BE2C (cell line): ENCODE measurements at regions not wholly inside any gene's neighbourhood (a gene's known extent, or its start where the extent isn't known, plus 50 kb on each side); places are given as distances from the start of the nearest gene placed in this dataset.

Source experiments
- DNase-seq: peaks from one replicate; pipeline ENCODE4 v3.0.0-alpha.2; 2020
- H3K27me3 ChIP-seq: fragments of 250-450 bp; sonication (Bioruptor Pico); 2 replicates; pipeline ENCODE4 v1.5.1; 2020; ENCODE audit warnings: mild to moderate bottlenecking
- H3K36me3 ChIP-seq: fragments of 250-450 bp; sonication (Bioruptor Pico); 2 replicates; pipeline ENCODE4 v1.5.1; 2020; ENCODE audit warnings: mild to moderate bottlenecking
- H3K4me1 ChIP-seq: fragments of 250-450 bp; sonication (Bioruptor Pico); 2 replicates; pipeline ENCODE4 v1.5.1; 2020
- H3K4me3 ChIP-seq: 2 replicates; pipeline ENCODE4 v1.5.1; 2011; ENCODE audit warnings: low read depth, low read length
- H3K9me3 ChIP-seq: fragments of 250-450 bp; sonication (Bioruptor Pico); 2 replicates; pipeline ENCODE4 v1.5.1; 2020
- TF ChIP-seq, protein P1 (sequence below): IDR thresholded peaks from 2 replicates; pipeline ENCODE4 v1.5.1; 2012; ENCODE audit warnings: mild to moderate bottlenecking, low read depth, low read length

- Histone ChIP-seq H3K4me1 (no peaks in the 10 kb centered on the region), H3K27me3 (no peaks in the 10 kb centered on the region), H3K36me3 (no peaks in the 10 kb centered on the region), H3K4me3 (no peak overlapping the region), H3K9me3 (no peaks in the 10 kb centered on the region)
- DNase-seq = no peak
- TF ChIP-seq, protein P1, sequence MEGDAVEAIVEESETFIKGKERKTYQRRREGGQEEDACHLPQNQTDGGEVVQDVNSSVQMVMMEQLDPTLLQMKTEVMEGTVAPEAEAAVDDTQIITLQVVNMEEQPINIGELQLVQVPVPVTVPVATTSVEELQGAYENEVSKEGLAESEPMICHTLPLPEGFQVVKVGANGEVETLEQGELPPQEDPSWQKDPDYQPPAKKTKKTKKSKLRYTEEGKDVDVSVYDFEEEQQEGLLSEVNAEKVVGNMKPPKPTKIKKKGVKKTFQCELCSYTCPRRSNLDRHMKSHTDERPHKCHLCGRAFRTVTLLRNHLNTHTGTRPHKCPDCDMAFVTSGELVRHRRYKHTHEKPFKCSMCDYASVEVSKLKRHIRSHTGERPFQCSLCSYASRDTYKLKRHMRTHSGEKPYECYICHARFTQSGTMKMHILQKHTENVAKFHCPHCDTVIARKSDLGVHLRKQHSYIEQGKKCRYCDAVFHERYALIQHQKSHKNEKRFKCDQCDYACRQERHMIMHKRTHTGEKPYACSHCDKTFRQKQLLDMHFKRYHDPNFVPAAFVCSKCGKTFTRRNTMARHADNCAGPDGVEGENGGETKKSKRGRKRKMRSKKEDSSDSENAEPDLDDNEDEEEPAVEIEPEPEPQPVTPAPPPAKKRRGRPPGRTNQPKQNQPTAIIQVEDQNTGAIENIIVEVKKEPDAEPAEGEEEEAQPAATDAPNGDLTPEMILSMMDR = no peak
These were observed 480.9 kb upstream of the CD180 start for GRCh38 chr5:67677422-67677970.

- no peak for DNase-seq
- H3K4me3 ChIP-seq = no peak overlapping the region
- no peaks in the 10 kb centered on the region for H3K36me3 ChIP-seq
- TF ChIP-seq, protein P1 = no peak
- no peaks in the 10 kb centered on the region for H3K4me1 ChIP-seq
- H3K9me3 ChIP-seq = no peaks in the 10 kb centered on the region
- H3K27me3 ChIP-seq = no peaks in the 10 kb centered on the region
These were observed 480.3 kb upstream of the CD180 start for GRCh38 chr5:67676863-67677262.

DNA sequence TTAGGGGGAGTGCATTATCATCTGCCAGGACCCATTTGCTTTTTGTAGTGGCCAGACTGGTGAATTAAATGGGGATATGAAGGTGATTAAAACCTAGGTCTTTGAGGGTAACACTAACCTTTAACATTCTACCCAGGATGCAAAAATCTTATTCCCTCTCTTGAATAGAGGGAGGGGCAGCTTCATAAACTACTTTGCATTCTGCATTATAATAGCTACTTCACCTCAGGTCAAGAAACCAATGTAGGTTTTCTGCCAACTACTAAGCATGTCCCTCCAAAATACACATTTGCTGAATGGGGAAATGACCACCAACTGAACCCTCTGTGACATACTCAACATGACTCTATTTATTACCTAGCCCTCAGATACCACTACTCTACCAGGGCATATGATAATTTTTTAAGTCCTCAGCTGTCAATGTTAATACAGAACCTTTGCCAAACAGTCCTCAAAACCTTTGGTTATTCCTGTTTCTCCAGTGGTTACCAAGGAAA lies 477.6 kb upstream of the CD180 start:
- Histone ChIP-seq H3K4me1 (no peaks in the 10 kb centered on the region), H3K27me3 (no peaks in the 10 kb centered on the region), H3K36me3 (no peaks in the 10 kb centered on the region), H3K4me3 (no peak overlapping the region), H3K9me3 (no peaks in the 10 kb centered on the region)
- TF ChIP-seq, protein P1 = no peak
- no peak for DNase-seq

- H3K27me3 ChIP-seq = no peaks in the 10 kb centered on the region
- TF ChIP-seq, protein P1 = no peak
- no peaks in the 10 kb centered on the region for H3K4me1 ChIP-seq
- no peak for DNase-seq
- H3K4me3 ChIP-seq = no peak overlapping the region
- H3K36me3 ChIP-seq = no peaks in the 10 kb centered on the region
- H3K9me3 ChIP-seq = no peaks in the 10 kb centered on the region
These were observed 477.0 kb upstream of the CD180 start for GRCh38 chr5:67673618-67674017.

- no peaks in the 10 kb centered on the region for H3K36me3 ChIP-seq
- TF ChIP-seq, protein P1 = no peak
- H3K4me3 ChIP-seq = no peak overlapping the region
- H3K9me3 ChIP-seq = no peaks in the 10 kb centered on the region
- H3K4me1 ChIP-seq = no peaks in the 10 kb centered on the region
- DNase-seq = no peak
- H3K27me3 ChIP-seq = no peaks in the 10 kb centered on the region
These were observed 476.6 kb upstream of the CD180 start for GRCh38 chr5:67673180-67673579.

DNA sequence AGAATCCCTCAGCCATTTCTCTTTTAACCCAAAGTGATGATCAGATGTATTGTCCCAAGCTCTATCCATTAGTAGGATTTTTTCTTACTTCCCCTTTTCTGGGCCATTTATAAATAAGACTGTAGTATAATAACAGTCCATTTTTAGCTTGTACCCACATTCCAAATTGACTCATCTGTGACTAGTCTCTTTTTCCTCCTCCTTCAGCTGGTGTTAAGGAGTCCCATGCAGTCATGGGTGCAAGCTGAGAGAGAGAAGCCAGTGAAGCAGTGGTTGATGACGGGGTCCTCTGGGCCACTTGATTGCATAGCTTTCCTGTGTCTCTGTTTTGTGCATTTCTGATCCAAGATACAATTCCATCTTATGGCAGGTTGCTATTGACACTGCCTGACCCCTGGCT lies 476.0 kb upstream of the CD180 start:
- H3K36me3 ChIP-seq = no peaks in the 10 kb centered on the region
- DNase-seq = no peak
- no peaks in the 10 kb centered on the region for H3K27me3 ChIP-seq
- H3K9me3 ChIP-seq = no peaks in the 10 kb centered on the region
- no peak overlapping the region for H3K4me3 ChIP-seq
- TF ChIP-seq, protein P1 = no peak
- no peaks in the 10 kb centered on the region for H3K4me1 ChIP-seq
